WERI-Rb-1 (cell line): ENCODE measurements at regions not wholly inside any gene's neighbourhood (a gene's known extent, or its start where the extent isn't known, plus 50 kb on each side); places are given as distances from the start of the nearest gene placed in this dataset.
"Not testable (repeated sequence)": the region's sequence is repeated elsewhere in the genome, so short reads cannot be mapped to it uniquely, and the experiment has no call there.

ENCODE experiments used
- DNase-seq: peaks from one replicate; pipeline ENCODE4 v3.0.0-alpha.2; 2020
- H3K27ac ChIP-seq: fragments of 250-450 bp; sonication (Bioruptor Pico); 2 replicates; pipeline ENCODE4 v1.5.1; 2020; ENCODE audit warnings: mild to moderate bottlenecking, moderate library complexity
- H3K27me3 ChIP-seq: fragments of 250-450 bp; sonication (Bioruptor Pico); 2 replicates; pipeline ENCODE4 v1.5.1; 2021; ENCODE audit warnings: mild to moderate bottlenecking, low read depth, moderate library complexity; ENCODE audit not compliant: insufficient read depth, severe bottlenecking
- H3K36me3 ChIP-seq: fragments of 250-450 bp; sonication (Bioruptor Pico); 2 replicates; pipeline ENCODE4 v1.5.1; 2020; ENCODE audit warnings: mild to moderate bottlenecking, moderate library complexity
- H3K4me3 ChIP-seq: 2 replicates; pipeline ENCODE4 v1.5.1; 2011; ENCODE audit warnings: low read depth, mild to moderate bottlenecking, control low read depth, low read length
- H3K9me3 ChIP-seq: fragments of 250-450 bp; sonication (Bioruptor Pico); 2 replicates; pipeline ENCODE4 v1.5.1; 2021; ENCODE audit warnings: mild to moderate bottlenecking, moderate library complexity; ENCODE audit not compliant: severe bottlenecking
- CTCF ChIP-seq: IDR thresholded peaks from 2 replicates; pipeline ENCODE4 v1.5.1; 2011; ENCODE audit warnings: low read depth, mild to moderate bottlenecking, control low read depth, inconsistent platforms, low read length

- Histone ChIP-seq H3K9me3 (no peaks in the 10 kb centered on the region), H3K27me3 (no peaks in the 10 kb centered on the region), H3K36me3 (no peaks in the 10 kb centered on the region), H3K4me3 (no peak overlapping the region), H3K27ac (no peak overlapping the region)
- no peak for TF ChIP-seq CTCF
- no peak for DNase-seq
Measured at GRCh38 chr2:122800781-122801180, 1045.3 kb downstream of the TSN start.

DNA sequence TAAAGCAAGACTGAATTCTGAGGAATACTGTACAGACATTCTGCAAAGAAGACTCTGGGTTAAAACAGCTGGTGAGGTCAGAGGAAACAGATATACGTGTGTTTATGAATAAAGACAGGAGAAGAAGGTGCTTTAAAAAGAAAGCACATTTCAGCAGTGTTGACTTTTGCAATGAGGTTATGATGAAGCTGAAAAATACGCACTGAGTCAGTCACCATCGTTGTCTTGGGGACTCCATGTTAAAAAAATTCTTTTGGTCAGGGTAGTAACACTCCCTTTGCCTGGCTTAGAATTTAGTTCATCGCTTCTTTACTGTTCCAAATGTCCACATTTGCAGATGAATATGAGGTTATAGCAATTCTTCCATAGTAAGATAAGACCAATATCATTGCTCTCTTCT, 1049.0 kb downstream of the TSN start:
- Histone ChIP-seq H3K4me3 (no peak overlapping the region), H3K27ac (no peak overlapping the region), H3K9me3 (no peaks in the 10 kb centered on the region), H3K36me3 (no peaks in the 10 kb centered on the region), H3K27me3 (no peaks in the 10 kb centered on the region)
- no peak for TF ChIP-seq CTCF
- no peak for DNase-seq

DNA sequence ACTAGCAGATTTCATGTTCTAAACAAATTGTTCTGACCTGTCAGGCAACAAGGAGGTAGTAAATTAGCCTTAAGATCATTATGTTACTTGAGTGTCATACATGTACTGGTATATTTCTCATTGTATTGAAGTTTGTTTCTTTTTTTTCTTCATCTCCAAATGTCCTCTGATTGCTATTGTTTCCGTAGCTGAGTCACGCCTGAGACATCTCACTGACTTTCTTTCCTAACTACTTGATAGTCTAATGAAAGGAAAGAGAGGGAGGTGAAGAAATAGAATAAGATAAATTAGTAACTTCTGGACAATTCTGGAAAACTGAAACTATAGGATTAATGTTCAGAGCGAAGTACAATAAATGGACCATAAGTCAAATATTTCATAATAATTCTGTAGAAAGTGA, 1049.9 kb downstream of the TSN start:
- no peak overlapping the region for H3K27ac ChIP-seq
- H3K27me3 ChIP-seq: no peaks in the 10 kb centered on the region
- DNase-seq: no peak
- TF ChIP-seq CTCF: no peak
- H3K36me3 ChIP-seq: no peaks in the 10 kb centered on the region
- H3K4me3 ChIP-seq: no peak overlapping the region
- H3K9me3 ChIP-seq: no peaks in the 10 kb centered on the region

- Histone ChIP-seq H3K27me3 (no peaks in the 10 kb centered on the region), H3K36me3 (no peaks in the 10 kb centered on the region), H3K4me3 (no peak overlapping the region), H3K9me3 (no peaks in the 10 kb centered on the region), H3K27ac (no peak overlapping the region)
- DNase-seq: no peak
- TF ChIP-seq CTCF: no peak
Measured at GRCh38 chr2:122808286-122808969, 1053.0 kb downstream of the TSN start.

- not testable (repeated sequence) for DNase-seq, H3K27me3 ChIP-seq, H3K4me3 ChIP-seq, H3K27ac ChIP-seq, H3K36me3 ChIP-seq, H3K9me3 ChIP-seq
Measured at GRCh38 chr2:122812214-122812613, 1056.8 kb downstream of the TSN start.

GRCh38 chr2:122815120-122815519, 1059.7 kb downstream of the TSN start:
- no peak overlapping the region for H3K4me3 ChIP-seq
- H3K9me3 ChIP-seq: no peaks in the 10 kb centered on the region
- TF ChIP-seq CTCF: no peak
- no peak for DNase-seq
- H3K27ac ChIP-seq: no peak overlapping the region
- no peaks in the 10 kb centered on the region for H3K27me3 ChIP-seq
- no peaks in the 10 kb centered on the region for H3K36me3 ChIP-seq
